Peyer's patch (tissue), 4 donors: ENCODE measurements at regions not wholly inside any gene's neighbourhood (a gene's known extent, or its start where the extent isn't known, plus 50 kb on each side); places are given as distances from the start of the nearest gene placed in this dataset.
A peak's percentile ranks its signal among the peaks of the same experiment; 100 is the strongest.

ENCODE experiments used
- DNase-seq, 3 donors: peaks; one replicate each; pipeline ENCODE4 v3.0.0-alpha.2; 2017 to 2019
- H3K27ac ChIP-seq, 4 donors: fragments of 200-600 bp; sonication (generic); one replicate each; pipeline ENCODE4 v1.5.1; 2016 to 2019
- H3K27me3 ChIP-seq, 2 donors: fragments of 200-600 bp; sonication (generic); one replicate each; pipeline ENCODE4 v1.5.1; 2019
- H3K36me3 ChIP-seq, 3 donors: fragments of 200-600 bp; sonication (generic); one replicate each; pipeline ENCODE4 v1.5.1; 2016 to 2019
- H3K4me1 ChIP-seq, 4 donors: fragments of 200-600 bp; sonication (generic); one replicate each; pipeline ENCODE4 v1.5.1; 2016 to 2019
- H3K4me3 ChIP-seq, 4 donors: fragments of 200-600 bp; sonication (generic); 1 replicate in 3 of 4; 2 replicates in 1 of 4; pipeline ENCODE4 v1.5.1; 2016 to 2019; ENCODE audit warnings: mild to moderate bottlenecking in 1 of 4
- H3K9me3 ChIP-seq, 4 donors: fragments of 200-600 bp; sonication (generic); one replicate each; pipeline ENCODE4 v1.5.1; 2016 to 2019; ENCODE audit warnings: mild to moderate bottlenecking in 1 of 4
- POLR2A ChIP-seq, 2 donors: fragments of 450-650 bp; IDR thresholded peaks; one replicate each; pipeline ENCODE4 v1.5.1; 2017; ENCODE audit warnings: antibody characterized with exemption in 2 of 2, mild to moderate bottlenecking in 2 of 2, moderate library complexity in 2 of 2
- TF ChIP-seq, protein P1 (sequence below), 6 experiments: fragments of 450-650 bp in 4 of 6; fragments of 200-600 bp in 2 of 6; sonication (generic) in 1 of 6; IDR thresholded peaks; one replicate each; pipeline ENCODE4 v1.5.1; 2017 to 2019; ENCODE audit warnings: antibody characterized with exemption in 6 of 6, mild to moderate bottlenecking in 3 of 6, moderate library complexity in 1 of 6

- Histone ChIP-seq H3K36me3 (no peaks in the 10 kb centered on the region), H3K4me3 (no peak overlapping the region), H3K9me3 (no peaks in the 10 kb centered on the region), H3K27me3 (no peaks in the 10 kb centered on the region), H3K27ac (peak overlapping the region in 2 of 4 donors; percentile 54 to 55), H3K4me1 (peaks cover 0 to 24% (median 0%) of the 10 kb centered on the region in 4 donors)
- TF ChIP-seq, protein P1, sequence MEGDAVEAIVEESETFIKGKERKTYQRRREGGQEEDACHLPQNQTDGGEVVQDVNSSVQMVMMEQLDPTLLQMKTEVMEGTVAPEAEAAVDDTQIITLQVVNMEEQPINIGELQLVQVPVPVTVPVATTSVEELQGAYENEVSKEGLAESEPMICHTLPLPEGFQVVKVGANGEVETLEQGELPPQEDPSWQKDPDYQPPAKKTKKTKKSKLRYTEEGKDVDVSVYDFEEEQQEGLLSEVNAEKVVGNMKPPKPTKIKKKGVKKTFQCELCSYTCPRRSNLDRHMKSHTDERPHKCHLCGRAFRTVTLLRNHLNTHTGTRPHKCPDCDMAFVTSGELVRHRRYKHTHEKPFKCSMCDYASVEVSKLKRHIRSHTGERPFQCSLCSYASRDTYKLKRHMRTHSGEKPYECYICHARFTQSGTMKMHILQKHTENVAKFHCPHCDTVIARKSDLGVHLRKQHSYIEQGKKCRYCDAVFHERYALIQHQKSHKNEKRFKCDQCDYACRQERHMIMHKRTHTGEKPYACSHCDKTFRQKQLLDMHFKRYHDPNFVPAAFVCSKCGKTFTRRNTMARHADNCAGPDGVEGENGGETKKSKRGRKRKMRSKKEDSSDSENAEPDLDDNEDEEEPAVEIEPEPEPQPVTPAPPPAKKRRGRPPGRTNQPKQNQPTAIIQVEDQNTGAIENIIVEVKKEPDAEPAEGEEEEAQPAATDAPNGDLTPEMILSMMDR (IDR thresholded peaks at IDR 0.05) = no peak
- no peak for TF ChIP-seq POLR2A (IDR thresholded peaks at IDR 0.05)
- peak in 1 of 3 donors; percentile 75 for DNase-seq
Measured at GRCh38 chr3:159824333-159824732, 164.3 kb upstream of the IL12A start.

- DNase-seq = no peak
- peaks cover 0 to 32% (median 0%) of the 10 kb centered on the region in 4 donors for H3K4me1 ChIP-seq
- H3K27ac ChIP-seq = peak overlapping the region in 2 of 4 donors; percentile 48 to 54
- no peak overlapping the region for H3K4me3 ChIP-seq
- no peaks in the 10 kb centered on the region for H3K36me3 ChIP-seq
- H3K9me3 ChIP-seq = no peaks in the 10 kb centered on the region
- H3K27me3 ChIP-seq = no peaks in the 10 kb centered on the region
- TF ChIP-seq POLR2A (IDR thresholded peaks at IDR 0.05) = no peak
- TF ChIP-seq, protein P1 (IDR thresholded peaks at IDR 0.05) = peak in 1 of 6 experiments; percentile 16
Measured at GRCh38 chr3:159825216-159825854, 163.3 kb upstream of the IL12A start.

- no peak for DNase-seq
- Histone ChIP-seq H3K36me3 (no peaks in the 10 kb centered on the region), H3K27me3 (no peaks in the 10 kb centered on the region), H3K9me3 (no peaks in the 10 kb centered on the region), H3K4me1 (peaks cover 0 to 33% (median 0%) of the 10 kb centered on the region in 4 donors), H3K27ac (no peak overlapping the region), H3K4me3 (no peak overlapping the region)
- TF ChIP-seq, protein P1 (IDR thresholded peaks at IDR 0.05) = peak in 4 of 6 experiments; percentile 41 to 59 (median 56)
- no peak for TF ChIP-seq POLR2A (IDR thresholded peaks at IDR 0.05)
Measured at GRCh38 chr3:159828542-159828943, 160.1 kb upstream of the IL12A start.

- no peaks in the 10 kb centered on the region for H3K27me3 ChIP-seq
- H3K27ac ChIP-seq = no peak overlapping the region
- H3K4me1 ChIP-seq = peaks cover 0 to 30% (median 0%) of the 10 kb centered on the region in 4 donors
- H3K9me3 ChIP-seq = no peaks in the 10 kb centered on the region
- no peak for DNase-seq
- no peak overlapping the region for H3K4me3 ChIP-seq
- no peaks in the 10 kb centered on the region for H3K36me3 ChIP-seq
- TF ChIP-seq, protein P1 (IDR thresholded peaks at IDR 0.05) = no peak
- TF ChIP-seq POLR2A (IDR thresholded peaks at IDR 0.05) = no peak
Measured at GRCh38 chr3:159829056-159829455, 159.6 kb upstream of the IL12A start.

GRCh38 chr3:159829539-159830227, 159.0 kb upstream of the IL12A start:
- TF ChIP-seq, protein P1 (IDR thresholded peaks at IDR 0.05) = no peak
- no peak for TF ChIP-seq POLR2A (IDR thresholded peaks at IDR 0.05)
- Histone ChIP-seq H3K4me1 (peaks cover 0 to 24% (median 0%) of the 10 kb centered on the region in 4 donors), H3K36me3 (no peaks in the 10 kb centered on the region), H3K27ac (no peak overlapping the region), H3K9me3 (no peaks in the 10 kb centered on the region), H3K27me3 (no peaks in the 10 kb centered on the region), H3K4me3 (no peak overlapping the region)
- peak in 1 of 3 donors; percentile 83 for DNase-seq
